Natural killer cell (primary cell): ENCODE measurements at regions not wholly inside any gene's neighbourhood (a gene's known extent, or its start where the extent isn't known, plus 50 kb on each side); places are given as distances from the start of the nearest gene placed in this dataset.

Experiments
- ATAC-seq, 3 donors: fragments of 150-1000 bp in 2 of 3; fragments of 200-7000 bp in 1 of 3; cut with Tn5 transposase; 1 replicate in 1 of 3; 2 replicates in 2 of 3; pipeline ENCODE4 v1.10.0; 2021; ENCODE audit warnings: mild to moderate bottlenecking in 2 of 3, moderate library complexity in 2 of 3
- DNase-seq, 2 donors: peaks; one replicate each; pipeline versions ENCODE4 v3.0.0 to v3.0.0-alpha.2; 2013 to 2021; ENCODE audit warnings: mixed read lengths in 1 of 2
- H3K27ac ChIP-seq: one replicate; pipeline ENCODE4 v1.5.1; 2013; ENCODE audit warnings: mild to moderate bottlenecking, low read length
- H3K27me3 ChIP-seq: one replicate; pipeline ENCODE4 v1.6.1; 2013; ENCODE audit warnings: low read length; ENCODE audit not compliant: control insufficient read depth, insufficient read depth
- H3K36me3 ChIP-seq: one replicate; pipeline ENCODE4 v1.6.1; 2013; ENCODE audit warnings: low read length; ENCODE audit not compliant: control insufficient read depth, insufficient read depth
- H3K4me1 ChIP-seq: one replicate; pipeline ENCODE4 v1.6.1; 2013; ENCODE audit warnings: low read length; ENCODE audit not compliant: control insufficient read depth, insufficient read depth
- H3K4me3 ChIP-seq: one replicate; pipeline ENCODE4 v1.5.1; 2013; ENCODE audit warnings: low read length
- H3K9me3 ChIP-seq: one replicate; pipeline ENCODE4 v1.6.1; 2013; ENCODE audit warnings: low read length; ENCODE audit not compliant: control insufficient read depth, insufficient read depth
- H3K27ac Mint-ChIP-seq, 2 donors: one replicate each; pipeline ENCODE4 v1.8.0; 2022; ENCODE audit warnings: mild to moderate bottlenecking in 2 of 2, mixed read lengths in 2 of 2, moderate library complexity in 1 of 2
- H3K27me3 Mint-ChIP-seq, 2 donors: one replicate each; pipeline ENCODE4 v1.8.0; 2022; ENCODE audit warnings: low read depth in 2 of 2, mixed read lengths in 2 of 2
- H3K36me3 Mint-ChIP-seq: one replicate; pipeline ENCODE4 v1.8.0; 2022; ENCODE audit warnings: mixed read lengths
- H3K4me1 Mint-ChIP-seq, 2 donors: one replicate each; pipeline ENCODE4 v1.8.0; 2022; ENCODE audit warnings: mixed read lengths in 2 of 2
- H3K4me3 Mint-ChIP-seq: one replicate; pipeline ENCODE4 v1.8.0; 2022; ENCODE audit warnings: mild to moderate bottlenecking, moderate library complexity, mixed read lengths
- H3K9me3 Mint-ChIP-seq, 2 donors: one replicate each; pipeline ENCODE4 v1.8.0; 2022; ENCODE audit warnings: mixed read lengths in 2 of 2
- WGBS: methylation state at CpG from one replicate; pipeline ENCODE4 v1.1.7; 2013; ENCODE audit warnings: missing lambda C conversion rate; ENCODE audit not compliant: insufficient coverage; 5-methylcytosine and 5-hydroxymethylcytosine counted together
- intact Hi-C: fragments of 100-400 bp; cut with micrococcal nuclease; formaldehyde crosslinking; loops from one replicate; pipeline ENCODE4 v1.14.2; 2022
- TF ChIP-seq, protein P1 (sequence below): fragments of 200-600 bp; IDR thresholded peaks from one replicate; pipeline ENCODE4 v1.8.0; 2022; ENCODE audit warnings: antibody characterized with exemption

DNA sequence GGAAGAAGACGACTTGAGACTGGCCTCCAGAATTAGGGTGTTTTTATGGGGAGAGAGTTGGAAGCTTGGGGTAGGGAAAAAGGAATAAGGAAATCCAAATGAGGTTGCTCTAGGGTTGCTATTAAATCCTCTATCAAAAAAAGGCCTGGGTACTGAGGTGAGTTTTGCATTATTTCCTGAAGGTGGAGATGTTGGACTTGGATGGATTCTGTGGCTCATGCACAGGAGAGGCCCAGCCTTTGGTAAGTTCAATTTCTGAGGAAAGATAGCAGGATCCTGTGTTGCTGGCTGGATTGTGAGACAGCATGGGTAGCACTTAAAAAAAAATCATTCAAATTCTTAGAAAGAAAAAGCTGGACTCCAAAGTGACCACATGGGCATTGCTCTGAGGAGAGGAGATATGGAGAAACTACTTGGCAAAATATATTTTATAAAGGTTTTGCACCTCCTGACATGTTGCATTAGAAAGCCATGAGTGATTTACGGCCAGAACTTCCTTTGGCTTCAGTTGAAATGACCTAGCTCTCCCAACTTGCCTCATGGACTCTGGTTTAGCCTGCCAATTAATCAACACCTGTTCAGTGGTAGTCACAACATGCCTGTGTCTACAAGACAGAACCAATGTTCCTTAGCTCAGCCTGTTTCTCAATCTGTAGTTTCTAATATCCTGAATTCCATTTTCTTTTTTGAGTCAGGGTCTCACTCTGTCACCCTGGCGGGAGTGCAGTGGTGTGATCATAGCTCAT is 152.1 kb upstream of the RALGAPA2 start:
- Mint-ChIP-seq H3K4me1 (no peaks in the 10 kb centered on the region), H3K4me3 (no peak overlapping the region), H3K27ac (no peak overlapping the region), H3K36me3 (no peaks in the 10 kb centered on the region), H3K9me3 (no peaks in the 10 kb centered on the region), H3K27me3 (peaks cover 2 to 18% of the 10 kb centered on the region in 2 donors)
- intact Hi-C loops = no loop called here
- Histone ChIP-seq H3K27ac (no peak overlapping the region), H3K9me3 (no peaks in the 10 kb centered on the region), H3K27me3 (no peaks in the 10 kb centered on the region), H3K36me3 (no peaks in the 10 kb centered on the region), H3K4me3 (no peak overlapping the region), H3K4me1 (no peaks in the 10 kb centered on the region)
- TF ChIP-seq, protein P1, sequence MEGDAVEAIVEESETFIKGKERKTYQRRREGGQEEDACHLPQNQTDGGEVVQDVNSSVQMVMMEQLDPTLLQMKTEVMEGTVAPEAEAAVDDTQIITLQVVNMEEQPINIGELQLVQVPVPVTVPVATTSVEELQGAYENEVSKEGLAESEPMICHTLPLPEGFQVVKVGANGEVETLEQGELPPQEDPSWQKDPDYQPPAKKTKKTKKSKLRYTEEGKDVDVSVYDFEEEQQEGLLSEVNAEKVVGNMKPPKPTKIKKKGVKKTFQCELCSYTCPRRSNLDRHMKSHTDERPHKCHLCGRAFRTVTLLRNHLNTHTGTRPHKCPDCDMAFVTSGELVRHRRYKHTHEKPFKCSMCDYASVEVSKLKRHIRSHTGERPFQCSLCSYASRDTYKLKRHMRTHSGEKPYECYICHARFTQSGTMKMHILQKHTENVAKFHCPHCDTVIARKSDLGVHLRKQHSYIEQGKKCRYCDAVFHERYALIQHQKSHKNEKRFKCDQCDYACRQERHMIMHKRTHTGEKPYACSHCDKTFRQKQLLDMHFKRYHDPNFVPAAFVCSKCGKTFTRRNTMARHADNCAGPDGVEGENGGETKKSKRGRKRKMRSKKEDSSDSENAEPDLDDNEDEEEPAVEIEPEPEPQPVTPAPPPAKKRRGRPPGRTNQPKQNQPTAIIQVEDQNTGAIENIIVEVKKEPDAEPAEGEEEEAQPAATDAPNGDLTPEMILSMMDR = no peak
- no peak for DNase-seq
- 88% methylated on average over 2 of the region's 3 CpGs for WGBS
- no peak for ATAC-seq

DNA sequence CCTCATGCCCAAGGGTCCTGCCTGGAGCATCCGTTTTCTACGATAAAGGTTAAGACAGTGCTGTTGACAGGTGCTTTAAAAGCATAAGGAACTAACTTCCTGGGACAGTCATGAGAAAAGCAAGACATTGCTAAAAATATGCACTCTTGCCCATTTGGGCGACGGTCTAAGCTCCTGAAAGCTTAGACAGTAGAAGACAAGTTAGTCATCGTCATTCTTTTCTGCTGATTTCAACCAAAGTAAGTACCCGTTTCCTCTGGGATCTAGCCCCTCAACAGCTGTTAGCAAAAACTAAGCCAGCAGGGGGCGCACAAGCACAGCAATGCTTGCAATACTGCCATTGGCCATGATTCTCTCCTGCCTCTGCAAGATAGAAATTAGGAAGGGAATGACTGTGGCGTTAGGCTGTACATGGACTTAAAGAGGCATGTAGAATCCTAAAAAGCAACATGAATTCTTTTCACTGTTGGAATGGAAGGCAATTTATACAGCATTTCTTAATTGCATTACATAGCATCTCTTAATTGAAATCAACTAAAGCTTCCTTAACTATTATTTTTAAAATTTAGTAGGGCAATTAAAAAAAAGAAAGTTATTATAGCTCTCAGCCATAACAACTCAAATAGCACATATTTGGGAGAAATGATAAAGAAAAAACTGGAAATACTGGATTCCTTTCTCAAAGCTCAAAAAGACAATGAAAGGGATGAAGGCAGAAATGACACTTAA is 147.8 kb upstream of the RALGAPA2 start:
- Mint-ChIP-seq H3K9me3 (no peaks in the 10 kb centered on the region), H3K27me3 (peaks cover 7 to 23% of the 10 kb centered on the region in 2 donors), H3K4me3 (no peak overlapping the region), H3K36me3 (no peaks in the 10 kb centered on the region), H3K4me1 (no peaks in the 10 kb centered on the region), H3K27ac (no peak overlapping the region)
- Histone ChIP-seq H3K4me3 (no peak overlapping the region), H3K9me3 (no peaks in the 10 kb centered on the region), H3K27me3 (no peaks in the 10 kb centered on the region), H3K4me1 (no peaks in the 10 kb centered on the region), H3K27ac (no peak overlapping the region), H3K36me3 (no peaks in the 10 kb centered on the region)
- peak; percentile 72 to 83 for DNase-seq
- TF ChIP-seq, protein P1 = peak; percentile 92
- intact Hi-C loops = loop anchor here (1.0 to 2.0 kb wide), 3 partner anchors 377 to 712 kb away; no protein-coding TSS in a partner anchor
- ATAC-seq = peak; percentile 59 to 87 (median 66)
- 27% methylated on average over 7 of the region's 8 CpGs for WGBS

DNA sequence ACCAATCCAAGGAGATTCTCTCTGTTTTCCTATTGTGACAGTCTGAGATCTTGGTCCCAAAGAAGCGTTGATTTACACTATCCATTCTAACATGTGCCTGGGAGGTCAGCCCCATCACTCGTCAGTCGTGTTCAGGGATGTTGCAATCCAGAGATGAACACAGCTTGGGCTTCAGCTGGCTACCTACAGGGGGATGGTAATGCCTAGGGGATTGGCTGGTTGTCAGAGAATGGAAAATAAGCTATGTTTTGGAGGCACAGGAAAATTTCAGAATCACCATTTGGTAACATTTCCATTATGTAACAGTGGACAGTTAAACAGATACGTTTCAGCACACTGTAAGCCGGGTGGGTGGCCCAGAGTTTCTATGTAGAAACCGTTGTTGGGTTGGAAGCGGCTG is 147.1 kb upstream of the RALGAPA2 start:
- 75% methylated on average over 7 of the region's 7 CpGs for WGBS
- intact Hi-C loops = no loop called here

More for the DNA sequence above, 147.1 kb upstream of the RALGAPA2 start:
- Histone ChIP-seq H3K4me1 (no peaks in the 10 kb centered on the region), H3K36me3 (no peaks in the 10 kb centered on the region), H3K27ac (no peak overlapping the region), H3K4me3 (no peak overlapping the region), H3K27me3 (no peaks in the 10 kb centered on the region), H3K9me3 (no peaks in the 10 kb centered on the region)
- Mint-ChIP-seq H3K27ac (no peak overlapping the region), H3K27me3 (peaks cover 7 to 23% of the 10 kb centered on the region in 2 donors), H3K4me3 (no peak overlapping the region), H3K9me3 (no peaks in the 10 kb centered on the region), H3K4me1 (no peaks in the 10 kb centered on the region), H3K36me3 (no peaks in the 10 kb centered on the region)
- DNase-seq (no peak), ATAC-seq (no peak)
- TF ChIP-seq, protein P1 = no peak
